Activated T-helper 1 cell treated with anti-CD3 and anti-CD28 coated beads, Interleukin-12 subunit alpha, Interleukin-12 subunit beta, Interleukin-2, Interleukin-4 antibody, amounts not matched to agents 30 ng/mL and 10 ng/mL and 1 ng/mL, durations not matched to agents 14 hours and 24 hours and 36 hours (primary cell): ENCODE measurements at regions not wholly inside any gene's neighbourhood (a gene's known extent, or its start where the extent isn't known, plus 50 kb on each side); places are given as distances from the start of the nearest gene placed in this dataset.

ENCODE experiments used
- DNase-seq: peaks from one replicate; pipeline ENCODE4 v3.0.0; 2021; ENCODE audit warnings: low spot score
- H3K27ac Mint-ChIP-seq: one replicate; pipeline ENCODE4 v1.8.0; 2021; ENCODE audit warnings: mild to moderate bottlenecking, mixed read lengths
- H3K27me3 Mint-ChIP-seq: one replicate; pipeline ENCODE4 v1.8.0; 2022; ENCODE audit warnings: mild to moderate bottlenecking, moderate library complexity, mixed read lengths; ENCODE audit not compliant: insufficient read depth
- H3K36me3 Mint-ChIP-seq: one replicate; pipeline ENCODE4 v1.8.0; 2021; ENCODE audit warnings: low read depth, mixed read lengths
- H3K4me1 Mint-ChIP-seq: one replicate; pipeline ENCODE4 v1.8.0; 2021; ENCODE audit warnings: low read depth, mixed read lengths
- H3K4me3 Mint-ChIP-seq: one replicate; pipeline ENCODE4 v1.8.0; 2021; ENCODE audit warnings: mild to moderate bottlenecking, moderate library complexity, mixed read lengths
- H3K9me3 Mint-ChIP-seq: one replicate; pipeline ENCODE4 v1.8.0; 2021; ENCODE audit warnings: mixed read lengths
- intact Hi-C: fragments of 100-400 bp; cut with micrococcal nuclease; formaldehyde crosslinking; loops from one replicate; pipeline ENCODE4 v1.15.1; 2024

DNA sequence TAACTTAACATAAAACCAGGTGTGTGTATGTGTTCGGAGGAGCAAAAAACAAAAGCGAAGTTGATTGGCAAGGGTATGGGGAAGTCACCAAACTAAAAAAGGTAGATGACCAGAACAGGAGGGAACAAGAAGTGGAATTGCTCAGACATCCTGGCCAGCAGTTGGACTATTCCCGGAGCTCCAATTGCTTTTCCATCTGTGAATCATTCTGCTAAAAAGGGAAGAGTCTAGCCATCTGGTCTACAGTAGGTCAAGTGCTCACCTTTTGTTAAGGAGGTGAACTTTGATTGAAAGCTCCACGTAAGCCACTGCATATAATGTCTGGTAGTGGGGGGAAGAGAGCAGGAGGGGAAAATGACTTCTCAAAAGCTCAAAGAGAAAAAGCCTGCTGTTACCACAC is 50.0 kb upstream of the BET1 start:
- Mint-ChIP-seq H3K4me3 (no peak overlapping the region), H3K9me3 (no peaks in the 10 kb centered on the region), H3K4me1 (no peaks in the 10 kb centered on the region), H3K27me3 (peaks cover 21% of the 10 kb centered on the region), H3K36me3 (no peaks in the 10 kb centered on the region), H3K27ac (no peak overlapping the region)
- DNase-seq = no peak
- intact Hi-C loops = no loop called here

DNA sequence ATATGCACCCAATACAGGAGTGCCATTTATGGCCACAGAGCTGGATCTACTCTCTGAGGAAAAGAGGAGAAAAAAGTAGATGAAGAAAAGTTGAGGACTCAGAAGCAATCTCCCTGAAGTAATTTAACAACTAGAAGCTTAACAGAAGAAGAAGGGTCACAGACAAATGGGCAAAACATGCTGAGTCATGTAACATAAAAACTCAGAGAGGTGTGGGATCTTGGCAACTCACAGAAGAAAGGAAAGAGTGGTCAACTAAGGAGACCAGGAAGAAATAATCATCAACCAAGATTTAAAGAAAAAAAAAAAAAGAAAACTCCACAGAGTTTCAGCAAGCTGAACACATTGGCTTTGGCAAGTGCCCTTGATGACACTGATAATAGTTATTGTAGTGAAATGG is 51.8 kb upstream of the BET1 start:
- no peaks in the 10 kb centered on the region for H3K9me3 Mint-ChIP-seq
- H3K36me3 Mint-ChIP-seq = no peaks in the 10 kb centered on the region
- H3K4me1 Mint-ChIP-seq = peaks cover 4% of the 10 kb centered on the region
- no peak overlapping the region for H3K27ac Mint-ChIP-seq
- intact Hi-C loops = no loop called here
- H3K4me3 Mint-ChIP-seq = no peak overlapping the region
- H3K27me3 Mint-ChIP-seq = peaks cover 10% of the 10 kb centered on the region
- no peak for DNase-seq

DNA sequence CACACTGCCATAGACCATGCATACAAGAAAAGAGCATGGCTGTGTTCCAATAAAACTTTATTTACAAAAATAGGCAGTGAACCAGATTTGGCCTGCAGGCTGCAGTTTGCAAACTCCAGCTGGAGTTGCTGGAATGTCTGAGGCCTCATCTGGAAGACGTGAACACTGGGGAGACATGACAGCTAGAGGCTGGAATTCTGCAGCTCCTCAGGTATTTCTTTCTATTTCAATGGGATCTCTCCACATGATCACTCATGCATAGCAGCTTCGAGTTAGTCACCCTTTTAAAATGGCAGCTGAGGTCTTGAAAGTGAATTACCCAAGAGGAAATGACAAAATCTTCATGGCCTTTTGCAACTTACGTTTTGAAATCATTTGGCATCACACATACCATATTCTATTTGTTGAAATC is 52.6 kb upstream of the BET1 start:
- no peak overlapping the region for H3K27ac Mint-ChIP-seq
- intact Hi-C loops = no loop called here
- H3K36me3 Mint-ChIP-seq = no peaks in the 10 kb centered on the region
- H3K4me1 Mint-ChIP-seq = peaks cover 5% of the 10 kb centered on the region
- no peak for DNase-seq
- H3K27me3 Mint-ChIP-seq = peaks cover 8% of the 10 kb centered on the region
- H3K9me3 Mint-ChIP-seq = no peaks in the 10 kb centered on the region
- H3K4me3 Mint-ChIP-seq = no peak overlapping the region

DNA sequence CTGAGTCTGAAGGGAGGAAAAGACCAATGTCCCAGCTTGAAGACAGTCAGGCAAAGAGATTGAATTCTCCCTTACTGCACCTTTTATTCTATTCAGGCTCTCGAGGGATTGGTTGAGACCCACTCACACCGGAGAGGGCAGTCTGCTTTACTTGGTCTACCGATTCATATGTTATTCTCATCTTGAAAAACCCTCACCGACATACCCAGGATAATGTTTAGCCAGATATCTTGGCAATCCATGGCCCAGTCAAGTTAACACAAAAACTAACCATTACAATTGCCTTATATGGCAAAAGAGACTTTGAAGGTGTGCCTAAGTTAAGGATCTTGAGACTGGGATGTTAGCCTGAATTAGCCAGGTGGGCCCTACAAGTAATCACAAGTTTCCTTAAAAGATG is 53.8 kb upstream of the BET1 start:
- Mint-ChIP-seq H3K27me3 (peaks cover 12% of the 10 kb centered on the region), H3K4me1 (peaks cover 5% of the 10 kb centered on the region), H3K9me3 (no peaks in the 10 kb centered on the region), H3K27ac (no peak overlapping the region), H3K36me3 (no peaks in the 10 kb centered on the region), H3K4me3 (no peak overlapping the region)
- no peak for DNase-seq
- intact Hi-C loops = no loop called here

DNA sequence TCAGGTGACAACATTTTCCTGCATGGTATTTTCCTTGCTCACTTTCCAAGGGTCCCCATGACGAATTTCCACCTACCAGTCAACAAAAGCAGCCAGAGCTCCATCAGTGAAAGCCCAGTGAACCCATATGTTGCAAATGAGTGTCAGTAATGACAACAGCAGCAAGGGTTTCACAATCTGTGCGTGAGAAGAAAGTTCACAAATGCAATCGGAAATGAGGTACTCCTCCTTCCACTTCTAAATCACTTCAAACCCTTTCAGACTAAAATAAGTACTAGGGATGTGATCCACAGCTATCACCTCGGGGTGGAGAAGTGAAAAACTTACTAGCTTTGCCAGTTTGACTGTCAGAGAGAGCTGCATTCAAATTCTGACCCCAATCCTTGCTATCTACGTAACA is 55.6 kb upstream of the BET1 start:
- intact Hi-C loops = no loop called here
- no peak overlapping the region for H3K27ac Mint-ChIP-seq
- no peak overlapping the region for H3K4me3 Mint-ChIP-seq
- no peak for DNase-seq
- peaks cover 9% of the 10 kb centered on the region for H3K4me1 Mint-ChIP-seq
- H3K9me3 Mint-ChIP-seq = no peaks in the 10 kb centered on the region
- no peaks in the 10 kb centered on the region for H3K36me3 Mint-ChIP-seq
- peaks cover 12% of the 10 kb centered on the region for H3K27me3 Mint-ChIP-seq

DNA sequence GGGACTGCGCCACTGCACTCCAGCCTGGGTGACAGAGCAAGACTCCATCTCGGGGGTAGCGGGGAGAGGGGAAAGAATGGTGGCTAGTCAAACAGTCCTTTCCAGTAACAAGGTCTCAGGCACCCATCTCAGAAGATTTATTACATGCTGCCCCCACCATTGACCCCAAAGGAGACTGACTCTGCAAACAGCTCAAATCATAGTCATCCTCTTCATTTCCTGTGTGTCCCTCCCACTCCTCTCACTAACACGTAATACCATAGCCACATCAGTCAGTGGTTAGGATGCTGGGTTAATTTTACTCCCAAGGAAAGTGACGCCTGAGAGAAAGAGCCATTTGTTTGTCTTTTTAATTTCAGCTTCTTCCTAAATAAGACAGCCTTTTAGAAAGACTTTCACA is 56.6 kb upstream of the BET1 start:
- Mint-ChIP-seq H3K27ac (no peak overlapping the region), H3K4me1 (peaks cover 13% of the 10 kb centered on the region), H3K27me3 (peaks cover 16% of the 10 kb centered on the region), H3K4me3 (no peak overlapping the region), H3K36me3 (no peaks in the 10 kb centered on the region), H3K9me3 (no peaks in the 10 kb centered on the region)
- DNase-seq = no peak
- intact Hi-C loops = no loop called here

DNA sequence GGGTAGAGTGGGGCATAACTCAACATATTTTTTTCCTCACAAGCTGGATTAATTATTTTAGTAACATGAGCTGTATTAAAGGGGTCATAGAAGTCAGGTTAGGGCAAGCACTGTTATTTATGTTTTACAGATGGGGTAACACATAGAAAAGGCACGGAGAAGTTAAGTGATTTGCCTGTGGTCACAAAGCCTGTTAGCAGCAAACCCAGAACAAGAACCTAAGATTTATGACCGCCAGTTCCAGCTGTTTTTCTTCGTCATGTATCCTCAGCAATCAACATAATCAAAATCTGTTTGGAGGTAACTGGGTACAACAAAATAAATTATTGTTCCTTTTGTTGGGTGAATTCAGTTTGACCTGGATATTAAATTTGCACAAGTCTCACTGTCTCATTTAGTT is 57.2 kb upstream of the BET1 start:
- Mint-ChIP-seq H3K27me3 (peaks cover 22% of the 10 kb centered on the region), H3K9me3 (no peaks in the 10 kb centered on the region), H3K4me1 (peaks cover 13% of the 10 kb centered on the region), H3K4me3 (no peak overlapping the region), H3K36me3 (no peaks in the 10 kb centered on the region), H3K27ac (no peak overlapping the region)
- DNase-seq = no peak
- intact Hi-C loops = no loop called here

DNA sequence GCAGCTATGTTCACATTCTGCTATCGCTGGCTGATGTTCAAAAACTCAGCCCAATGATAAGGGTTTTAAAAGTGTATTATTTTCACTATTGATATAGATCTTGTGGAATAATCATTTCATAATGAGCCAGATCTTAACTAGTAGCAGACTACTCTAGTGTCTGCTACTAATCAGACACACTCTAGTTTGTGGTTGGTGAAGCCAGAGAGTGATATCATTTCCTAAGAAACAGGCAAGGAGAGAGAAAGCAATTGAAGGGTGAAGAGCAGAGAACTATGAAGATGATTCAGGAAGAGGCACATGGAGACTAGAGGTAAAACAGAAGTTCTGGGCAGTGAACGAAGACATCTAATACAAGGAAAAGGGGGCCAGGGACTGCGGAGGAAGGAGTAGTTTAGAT is 58.2 kb upstream of the BET1 start:
- no peak for DNase-seq
- Mint-ChIP-seq H3K36me3 (no peaks in the 10 kb centered on the region), H3K27ac (no peak overlapping the region), H3K4me3 (no peak overlapping the region), H3K27me3 (peaks cover 27% of the 10 kb centered on the region), H3K9me3 (no peaks in the 10 kb centered on the region), H3K4me1 (peaks cover 13% of the 10 kb centered on the region)
- intact Hi-C loops = no loop called here

DNA sequence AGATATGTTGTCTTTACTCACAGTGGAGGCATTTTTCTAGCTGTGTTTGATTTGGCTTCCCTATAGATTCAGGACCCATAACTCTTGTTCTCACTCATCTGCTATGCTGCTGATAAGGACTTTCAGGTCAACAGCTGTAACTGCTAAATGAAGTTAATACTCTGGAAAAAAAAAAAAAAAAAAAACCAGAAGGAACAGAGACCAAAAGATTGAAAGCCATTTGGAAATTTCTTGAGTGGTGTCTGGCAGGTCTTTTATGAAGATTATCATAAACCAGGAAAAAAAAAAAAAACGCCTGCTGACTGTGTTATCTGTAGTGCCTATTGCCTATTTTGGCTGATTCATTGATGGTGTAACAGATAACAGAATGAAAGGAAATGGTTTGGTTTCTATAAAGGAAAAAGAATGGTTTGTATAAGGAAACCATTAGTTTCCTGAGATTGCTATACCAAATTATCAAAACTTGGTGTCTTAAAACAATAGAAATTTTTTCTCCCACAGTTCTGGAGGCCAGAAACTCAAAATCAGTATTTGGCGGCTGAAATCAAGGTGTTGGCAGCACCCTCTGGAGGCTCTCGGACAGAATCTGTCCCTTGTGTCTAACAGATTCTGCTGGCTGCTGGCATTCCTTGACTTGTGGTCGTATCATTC is 60.5 kb upstream of the BET1 start:
- H3K27me3 Mint-ChIP-seq = peaks cover 28% of the 10 kb centered on the region

DNA sequence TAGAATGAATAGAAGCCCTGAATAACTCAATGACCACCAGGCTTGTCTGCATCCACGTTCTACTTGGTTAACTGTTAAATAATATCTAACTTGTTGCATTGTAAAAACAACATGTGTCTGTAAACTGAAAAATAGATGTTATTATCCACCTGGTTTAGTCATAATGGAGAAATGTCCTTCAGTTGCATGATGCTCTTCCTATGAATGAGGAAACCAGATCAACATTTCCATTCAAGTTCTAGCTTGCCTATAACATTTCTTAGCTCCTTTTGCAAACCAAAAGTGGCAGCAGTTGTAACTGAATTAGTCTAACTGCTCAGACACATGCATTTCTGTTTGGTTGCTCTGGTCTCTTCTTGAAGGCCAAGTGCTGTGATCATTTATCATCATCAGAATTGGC is 62.9 kb upstream of the BET1 start:
- Mint-ChIP-seq H3K27ac (no peak overlapping the region), H3K9me3 (no peaks in the 10 kb centered on the region), H3K27me3 (peaks cover 30% of the 10 kb centered on the region), H3K36me3 (no peaks in the 10 kb centered on the region), H3K4me3 (no peak overlapping the region), H3K4me1 (peaks cover 9% of the 10 kb centered on the region)
- DNase-seq = no peak
- intact Hi-C loops = no loop called here

More for the DNA sequence above, 60.5 kb upstream of the BET1 start:
- no peak overlapping the region for H3K4me3 Mint-ChIP-seq
- no peaks in the 10 kb centered on the region for H3K36me3 Mint-ChIP-seq
- DNase-seq = no peak
- H3K9me3 Mint-ChIP-seq = no peaks in the 10 kb centered on the region
- H3K27ac Mint-ChIP-seq = no peak overlapping the region
- H3K4me1 Mint-ChIP-seq = peaks cover 13% of the 10 kb centered on the region
- intact Hi-C loops = no loop called here

DNA sequence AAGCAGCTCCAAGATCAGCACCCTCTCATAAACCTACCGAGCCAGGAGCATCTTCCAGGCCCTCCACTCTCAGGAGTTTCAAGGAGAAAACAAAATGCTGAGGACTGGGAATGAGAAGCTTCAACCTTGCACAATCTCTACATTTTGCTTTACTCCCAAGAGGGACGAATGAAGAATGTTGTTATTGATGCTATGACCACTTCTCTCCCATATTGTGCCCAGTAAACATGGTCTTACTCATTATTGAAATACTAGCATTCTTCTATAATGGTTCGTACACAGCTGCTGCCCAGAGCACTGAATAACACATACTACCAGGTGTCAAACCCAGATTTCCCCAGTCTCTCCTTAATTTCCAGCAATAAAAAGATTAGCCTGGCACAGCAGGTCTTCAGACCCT is 63.4 kb upstream of the BET1 start:
- Mint-ChIP-seq H3K36me3 (no peaks in the 10 kb centered on the region), H3K27ac (no peak overlapping the region), H3K4me1 (peaks cover 9% of the 10 kb centered on the region), H3K27me3 (peaks cover 25% of the 10 kb centered on the region), H3K9me3 (no peaks in the 10 kb centered on the region), H3K4me3 (no peak overlapping the region)
- intact Hi-C loops = no loop called here
- no peak for DNase-seq

DNA sequence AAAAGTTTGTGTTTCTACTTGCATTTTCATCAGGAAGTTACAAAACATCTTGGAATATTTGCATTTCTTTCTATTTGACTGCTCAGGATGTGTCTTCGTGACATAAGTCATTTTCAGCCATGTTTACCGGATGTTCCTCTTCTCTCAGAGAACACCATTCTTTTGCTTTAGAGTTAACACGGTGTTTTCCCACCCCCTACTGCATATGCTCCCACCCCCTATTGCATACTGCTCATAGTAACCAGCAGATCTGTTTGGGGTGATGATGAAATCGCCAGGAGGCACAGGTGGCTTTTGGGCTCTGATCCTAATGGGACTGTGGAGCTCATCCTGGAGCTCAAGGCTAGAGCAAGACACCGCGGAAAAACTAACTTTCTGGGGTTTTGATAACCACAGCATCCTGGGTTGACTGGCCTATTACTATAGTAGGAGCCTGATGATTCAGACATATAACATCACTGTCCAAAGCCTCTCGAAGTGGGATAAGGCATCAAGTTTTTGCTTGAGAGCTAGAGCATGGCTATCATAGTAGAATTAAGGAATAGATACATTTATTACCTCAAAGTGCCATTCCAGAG is 65.1 kb upstream of the BET1 start:
- peaks cover 9% of the 10 kb centered on the region for H3K4me1 Mint-ChIP-seq
- intact Hi-C loops = no loop called here
- H3K27ac Mint-ChIP-seq = no peak overlapping the region
- H3K4me3 Mint-ChIP-seq = no peak overlapping the region
- peaks cover 24% of the 10 kb centered on the region for H3K27me3 Mint-ChIP-seq
- no peaks in the 10 kb centered on the region for H3K9me3 Mint-ChIP-seq
- no peaks in the 10 kb centered on the region for H3K36me3 Mint-ChIP-seq
- no peak for DNase-seq

DNA sequence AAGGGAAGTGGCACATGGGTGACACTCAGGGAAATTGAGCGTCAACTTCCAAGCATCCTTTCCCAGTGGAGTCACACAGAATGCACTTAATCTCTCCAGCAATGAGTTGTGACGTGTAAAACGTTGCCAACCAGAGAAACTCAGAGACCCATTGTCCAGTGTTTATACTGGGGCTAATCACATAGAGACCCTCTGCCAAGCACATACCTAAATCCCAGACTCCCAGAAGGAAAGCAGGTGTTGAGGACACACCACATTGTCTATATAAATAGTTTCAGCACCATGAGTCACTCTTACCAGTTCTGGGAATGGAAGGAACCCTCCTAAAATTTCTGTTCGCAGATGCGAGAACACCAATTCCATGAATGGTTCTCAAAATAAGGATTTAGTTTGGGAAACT is 76.4 kb upstream of the BET1 start:
- no peaks in the 10 kb centered on the region for H3K4me1 Mint-ChIP-seq
- intact Hi-C loops = no loop called here
- H3K27ac Mint-ChIP-seq = no peak overlapping the region
- H3K9me3 Mint-ChIP-seq = no peaks in the 10 kb centered on the region
- no peak overlapping the region for H3K4me3 Mint-ChIP-seq
- DNase-seq = no peak
- H3K36me3 Mint-ChIP-seq = no peaks in the 10 kb centered on the region
- H3K27me3 Mint-ChIP-seq = peaks cover 10% of the 10 kb centered on the region

DNA sequence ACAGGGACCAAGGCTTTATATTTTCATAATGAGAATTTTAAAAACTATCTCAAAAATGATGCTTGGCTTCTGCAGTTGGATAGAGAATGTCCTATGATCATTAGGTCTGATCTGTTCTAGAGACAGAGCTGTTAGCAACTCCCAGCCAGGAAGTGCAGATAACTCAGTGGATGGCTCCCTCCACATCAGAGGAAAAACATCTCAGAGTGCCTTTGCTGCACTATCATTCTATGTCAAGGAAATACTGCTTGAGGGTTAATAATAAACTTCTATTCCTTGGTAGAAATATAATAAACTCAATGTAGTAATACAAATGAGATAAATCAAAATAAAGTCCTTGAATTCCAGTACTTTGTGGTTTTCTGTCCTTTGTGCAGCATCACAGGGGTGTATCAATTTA is 78.0 kb upstream of the BET1 start:
- Mint-ChIP-seq H3K9me3 (no peaks in the 10 kb centered on the region), H3K36me3 (no peaks in the 10 kb centered on the region), H3K4me3 (no peak overlapping the region), H3K4me1 (no peaks in the 10 kb centered on the region), H3K27ac (no peak overlapping the region), H3K27me3 (peaks cover 10% of the 10 kb centered on the region)
- intact Hi-C loops = no loop called here
- DNase-seq = no peak
